Caki2 (cell line): ENCODE measurements at regions not wholly inside any gene's neighbourhood (a gene's known extent, or its start where the extent isn't known, plus 50 kb on each side); places are given as distances from the start of the nearest gene placed in this dataset.

ENCODE experiments used
- DNase-seq: peaks from one replicate; pipeline ENCODE4 v3.0.0-alpha.2; 2015; ENCODE audit warnings: low read depth
- in situ Hi-C: cut with HindIII; loops from 2 replicates; pipeline ENCODE4 v1.10.0; 2016; ENCODE audit warnings: low sequenced_read_pairs, low pct_unique_long_range_greater_than_20kb, mixed read lengths

- peak; percentile 91 for DNase-seq
Measured at GRCh38 chr9:82332018-82332773, 343.6 kb downstream of the SPATA31D1 start.

DNA sequence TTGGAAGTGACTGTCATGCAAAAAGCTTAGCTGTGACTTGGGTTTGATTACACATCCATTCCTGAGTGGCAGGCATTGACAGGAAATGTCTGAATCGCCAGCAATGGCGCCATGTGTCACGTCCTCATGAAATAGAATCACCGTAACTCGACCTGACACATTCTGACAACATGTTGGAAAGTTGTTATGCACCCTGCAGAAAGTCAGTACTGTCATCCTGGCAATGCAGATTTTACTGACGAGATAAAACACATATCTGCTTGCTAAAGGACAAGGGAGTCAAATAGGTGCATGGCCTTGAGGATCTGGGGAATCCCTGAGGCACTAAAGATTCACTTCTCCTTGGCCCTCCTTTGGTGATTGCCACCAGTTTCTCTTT, 344.2 kb downstream of the SPATA31D1 start:
- in situ Hi-C loops = no loop called here
- no peak for DNase-seq

More at GRCh38 chr9:82332018-82332773, 343.6 kb downstream of the SPATA31D1 start:
- in situ Hi-C loops = no loop called here

GRCh38 chr9:82333671-82334070, 345.1 kb downstream of the SPATA31D1 start:
- in situ Hi-C loops = no loop called here
- no peak for DNase-seq

GRCh38 chr9:82334286-82334685, 345.7 kb downstream of the SPATA31D1 start:
- DNase-seq = no peak
- in situ Hi-C loops = no loop called here

GRCh38 chr9:82337351-82337750, 348.8 kb downstream of the SPATA31D1 start:
- no peak for DNase-seq

GRCh38 chr9:82342046-82342445, 353.5 kb downstream of the SPATA31D1 start:
- in situ Hi-C loops = no loop called here
- DNase-seq = no peak

More at GRCh38 chr9:82337351-82337750, 348.8 kb downstream of the SPATA31D1 start:
- in situ Hi-C loops = no loop called here

GRCh38 chr9:82346040-82346439, 357.5 kb downstream of the SPATA31D1 start:
- in situ Hi-C loops = no loop called here
- DNase-seq = no peak

- in situ Hi-C loops = no loop called here
Measured at GRCh38 chr9:82353631-82354278, 365.2 kb downstream of the SPATA31D1 start.

GRCh38 chr9:82354279-82354659, 365.7 kb downstream of the SPATA31D1 start:
- in situ Hi-C loops = no loop called here
- DNase-seq = peak; percentile 55

More at GRCh38 chr9:82353631-82354278, 365.2 kb downstream of the SPATA31D1 start:
- no peak for DNase-seq

- in situ Hi-C loops = no loop called here
Measured at GRCh38 chr9:82356131-82356530, 367.6 kb downstream of the SPATA31D1 start.

DNA sequence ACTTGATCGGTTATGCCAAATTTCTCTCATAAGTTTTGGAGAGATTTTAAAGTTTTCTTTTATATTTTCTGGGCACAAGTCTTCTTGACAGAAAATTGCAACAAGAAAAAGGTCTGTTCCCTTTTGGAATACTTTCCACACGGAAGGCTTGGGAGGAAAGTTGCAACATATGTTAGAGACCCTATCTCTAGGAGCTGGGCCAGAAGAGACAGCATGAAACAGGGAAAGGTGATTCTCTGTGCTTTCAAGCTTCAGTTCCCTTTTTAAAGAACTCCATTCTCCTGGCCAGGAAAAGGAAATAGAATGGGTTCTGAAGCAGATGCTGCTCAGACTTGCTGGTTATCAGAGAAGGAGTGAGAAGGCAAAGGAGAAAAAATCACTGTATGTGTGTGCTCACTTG, 368.3 kb downstream of the SPATA31D1 start:
- DNase-seq = no peak
- in situ Hi-C loops = no loop called here

More at GRCh38 chr9:82356131-82356530, 367.6 kb downstream of the SPATA31D1 start:
- no peak for DNase-seq

DNA sequence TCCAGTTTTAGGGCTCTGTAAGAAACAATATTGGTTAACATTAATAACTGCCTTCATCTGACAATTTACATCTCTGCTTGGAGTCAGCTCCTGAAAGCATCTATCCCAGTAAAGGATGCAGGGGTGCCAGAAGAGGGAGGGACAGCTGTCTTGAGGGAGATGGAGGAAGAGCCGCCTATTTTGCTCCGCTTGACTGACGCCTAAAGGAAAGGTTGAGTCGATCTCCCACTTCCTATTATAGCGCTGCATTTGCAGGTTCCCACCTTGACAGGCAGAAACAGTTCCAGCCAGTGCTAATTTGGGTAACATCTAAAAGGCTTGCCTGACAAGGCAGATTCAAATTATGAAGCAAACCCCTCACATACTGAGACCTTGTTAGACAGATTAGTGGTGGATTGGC, 374.6 kb downstream of the SPATA31D1 start:
- in situ Hi-C loops = no loop called here
- no peak for DNase-seq

GRCh38 chr9:82363682-82364081, 375.1 kb downstream of the SPATA31D1 start:
- in situ Hi-C loops = no loop called here

GRCh38 chr9:82367016-82367415, 378.4 kb downstream of the SPATA31D1 start:
- in situ Hi-C loops = no loop called here
- DNase-seq = no peak

More at GRCh38 chr9:82363682-82364081, 375.1 kb downstream of the SPATA31D1 start:
- DNase-seq = no peak

- in situ Hi-C loops = no loop called here
- no peak for DNase-seq
Measured at GRCh38 chr9:82367929-82368328, 379.4 kb downstream of the SPATA31D1 start.

DNA sequence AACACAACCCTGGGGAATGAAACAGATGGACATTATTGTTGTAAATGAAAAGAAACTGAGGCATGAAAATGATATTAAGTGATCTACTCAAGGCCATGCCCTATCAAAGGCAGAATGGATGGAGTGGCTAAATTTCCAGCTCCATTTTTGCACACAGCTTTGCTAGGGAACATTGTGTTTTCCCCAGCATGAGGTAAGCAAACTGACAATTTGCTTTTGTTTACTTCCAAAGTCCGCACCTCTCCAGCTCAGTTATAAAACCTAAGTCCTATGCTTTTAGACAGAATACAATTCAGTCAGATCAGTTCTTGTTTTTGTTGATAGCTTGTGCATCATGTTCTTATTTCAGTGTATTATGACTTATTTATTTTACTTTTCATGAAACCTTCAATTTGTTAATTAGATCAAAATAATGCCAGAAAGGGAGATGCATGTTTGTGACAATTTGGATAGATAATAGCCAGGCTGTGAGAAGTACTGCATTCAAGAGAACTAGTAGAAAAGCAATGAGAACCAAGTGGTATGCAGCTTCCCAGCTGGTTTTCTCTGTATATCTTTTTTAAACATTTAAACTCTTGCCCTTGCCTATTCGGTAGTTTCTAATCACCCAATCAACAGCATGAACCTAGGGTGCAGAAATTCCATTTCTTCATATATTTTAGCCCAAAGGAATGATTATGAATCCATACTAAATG, 380.8 kb downstream of the SPATA31D1 start:
- in situ Hi-C loops = no loop called here

DNA sequence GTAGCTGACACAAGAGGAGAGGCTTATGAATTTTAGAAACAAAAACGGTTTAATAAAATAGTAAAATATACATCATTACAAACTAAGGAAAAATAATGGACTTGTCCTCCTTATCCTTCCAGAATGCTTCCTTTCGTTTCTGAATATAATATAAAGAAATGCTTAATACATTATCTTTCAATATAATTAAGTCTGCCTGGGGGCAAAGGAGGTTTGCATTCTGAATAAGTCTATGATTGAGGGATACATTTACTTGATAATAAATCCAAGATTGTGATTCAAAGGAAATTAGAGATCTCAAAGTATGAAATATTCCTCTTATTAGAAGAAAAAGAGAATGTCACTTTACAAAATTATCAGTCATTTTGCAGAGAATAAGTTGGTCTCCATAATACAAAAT, 386.5 kb downstream of the SPATA31D1 start:
- in situ Hi-C loops = no loop called here

More for the DNA sequence above, 380.8 kb downstream of the SPATA31D1 start:
- no peak for DNase-seq

DNA sequence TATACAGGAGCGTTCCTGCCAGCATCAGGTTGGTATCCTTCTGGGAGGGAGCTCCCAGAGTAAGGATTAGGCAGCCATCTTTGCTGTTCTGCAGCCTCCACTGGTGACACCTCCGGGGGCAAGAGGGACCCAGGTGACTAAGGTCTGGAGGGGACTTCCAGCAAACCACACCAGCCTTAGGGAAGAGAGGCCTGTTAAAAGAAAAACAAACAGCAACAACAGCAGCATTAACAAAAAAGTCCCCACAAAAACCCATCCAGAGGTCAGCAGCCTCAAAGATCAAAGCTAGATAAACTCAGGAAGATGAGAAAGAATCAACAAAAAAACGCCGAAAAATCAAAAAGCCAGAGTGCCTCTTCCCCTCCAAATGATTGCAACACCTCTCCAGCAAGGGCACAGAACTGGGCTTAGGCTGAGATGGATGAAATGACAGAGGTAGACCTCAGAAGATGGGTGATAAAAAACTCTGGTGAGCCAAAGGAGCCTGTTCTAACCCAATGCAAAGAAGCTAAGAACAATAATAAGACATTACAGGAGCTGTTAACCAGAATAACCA, 388.2 kb downstream of the SPATA31D1 start:
- no peak for DNase-seq
- in situ Hi-C loops = no loop called here

More for the DNA sequence above, 386.5 kb downstream of the SPATA31D1 start:
- DNase-seq = no peak
